GM12878 (cell line): ENCODE measurements at regions not wholly inside any gene's neighbourhood (a gene's known extent, or its start where the extent isn't known, plus 50 kb on each side); places are given as distances from the start of the nearest gene placed in this dataset.

Experiments
- ATAC-seq: fragments of 200-7000 bp; cut with Tn5 transposase; 3 replicates; pipeline ENCODE4 v1.9.1; 2020; ENCODE audit warnings: mild to moderate bottlenecking, moderate library complexity
- BruUV-seq: library from RNA; stranded (reverse); fragments of 400-500 nt; replicated peaks from 2 replicates; lab custom pipeline; 2021; lab: Mats Ljungman, UMichigan
- CTCF ChIA-PET: fragments of 300-600 bp; sonication (Branson Sonifier 250); formaldehyde crosslinking; extraction: SDS; loops from one replicate; lab custom pipeline; 2021; ENCODE audit warnings: inconsistent platforms; lab: Yijun Ruan, JAX
- POLR2A ChIA-PET: fragments of 350-600 bp; formaldehyde crosslinking; extraction: SDS; loops from one replicate; lab custom pipeline; 2021; ENCODE audit warnings: inconsistent platforms; lab: Charles Lee
- RAD21 ChIA-PET: fragments of 300-600 bp; sonication (Branson Sonifier 250); formaldehyde crosslinking; loops from one replicate; lab custom pipeline; 2023; ENCODE audit warnings: antibody characterized with exemption; ENCODE audit not compliant: unreplicated experiment; lab: Charles Lee
- SMC1A ChIA-PET: fragments of 300-600 bp; sonication (Branson Sonifier 250); formaldehyde crosslinking; loops from one replicate; lab custom pipeline; 2023; ENCODE audit not compliant: unreplicated experiment, uncharacterized antibody; lab: Charles Lee
- DNase-seq: peaks from one replicate; pipeline ENCODE4 v3.0.0-alpha.2; 2011; ENCODE audit warnings: low read depth, low spot score
- FAIRE-seq: peaks from 3 replicates; lab custom pipeline; 2011; peaks lifted over from hg19 to GRCh38; lab: Jason Lieb, UNC
- H2AFZ ChIP-seq: 2 replicates; pipeline ENCODE4 v1.6.0; 2011; ENCODE audit warnings: low read depth, low read length, control low read depth; ENCODE audit not compliant: control insufficient read depth
- H3K27ac ChIP-seq: 2 replicates; pipeline ENCODE4 v1.5.1; 2011; ENCODE audit warnings: control low read depth; ENCODE audit not compliant: control insufficient read depth, insufficient read depth
- H3K27me3 ChIP-seq, 2 experiments: replicated peaks in 1 of 2; 2 replicates each; pipeline versions ENCODE4 v1.6.0 to v1.6.1; 2011; ENCODE audit warnings: low read length in 1 of 2; ENCODE audit not compliant: control insufficient read depth in 2 of 2, insufficient read depth in 2 of 2
- H3K36me3 ChIP-seq, 2 experiments: 2 replicates each; pipeline ENCODE4 v1.5.1; 2011; ENCODE audit warnings: low read length in 1 of 2; ENCODE audit not compliant: control insufficient read depth in 2 of 2, insufficient read depth in 2 of 2
- H3K4me1 ChIP-seq: 2 replicates; pipeline ENCODE4 v1.6.1; 2011; ENCODE audit warnings: mild to moderate bottlenecking, low read length, moderate library complexity, mixed read lengths; ENCODE audit not compliant: control insufficient read depth, insufficient read depth
- H3K4me2 ChIP-seq: 2 replicates; pipeline ENCODE4 v1.6.0; 2011; ENCODE audit warnings: control low read depth; ENCODE audit not compliant: control insufficient read depth, insufficient read depth
- H3K4me3 ChIP-seq: fragments of 200-600 bp; sonication (generic); 2 replicates; pipeline ENCODE4 v1.5.1; 2016
- H3K79me2 ChIP-seq: 2 replicates; pipeline ENCODE4 v1.6.0; 2011; ENCODE audit warnings: low read length; ENCODE audit not compliant: control insufficient read depth, insufficient read depth
- H3K9ac ChIP-seq: 2 replicates; pipeline ENCODE4 v1.8.0; 2011; ENCODE audit warnings: low read length, control low read depth, mixed read lengths; ENCODE audit not compliant: control insufficient read depth, insufficient read depth
- H3K9me3 ChIP-seq: replicated peaks from 3 replicates; pipeline ENCODE4 v1.5.1; 2011; ENCODE audit warnings: mild to moderate bottlenecking, low read length; ENCODE audit not compliant: control insufficient read depth, insufficient read depth
- H4K20me1 ChIP-seq: 2 replicates; pipeline ENCODE4 v1.6.0; 2011; ENCODE audit not compliant: control insufficient read depth, insufficient read depth
- BCL11A ChIP-seq: IDR thresholded peaks from 2 replicates; pipeline ENCODE4 v1.6.1; 2011; ENCODE audit warnings: low read depth, low read length
- ESRRA ChIP-seq: IDR thresholded peaks from 2 replicates; pipeline ENCODE4 v1.6.1; 2012; ENCODE audit warnings: mild to moderate bottlenecking, low read length, improper control_type of control experiment
- FOXK2 ChIP-seq: fragments of 450-650 bp; IDR thresholded peaks from 2 replicates; pipeline ENCODE4 v1.6.1; 2017; ENCODE audit warnings: mild to moderate bottlenecking, moderate library complexity
- HDGF ChIP-seq: fragments of 450-650 bp; IDR thresholded peaks from 2 replicates; pipeline ENCODE4 v1.6.1; 2016; ENCODE audit warnings: antibody characterized with exemption
- KLF5 ChIP-seq: fragments of 450-650 bp; IDR thresholded peaks from 2 replicates; pipeline ENCODE4 v1.6.1; 2014; ENCODE audit warnings: mild to moderate bottlenecking; ENCODE audit not compliant: partially characterized antibody
- RUNX3 ChIP-seq: IDR thresholded peaks from 2 replicates; pipeline ENCODE4 v1.6.1; 2012; ENCODE audit warnings: low read length, inconsistent platforms
- SMC3 ChIP-seq: IDR thresholded peaks from 2 replicates; pipeline ENCODE4 v1.6.1; 2011; ENCODE audit warnings: low read length, improper control_type of control experiment, borderline replicate concordance
- ZNF217 ChIP-seq: fragments of 450-650 bp; IDR thresholded peaks from 2 replicates; pipeline ENCODE4 v1.6.1; 2017; ENCODE audit warnings: antibody characterized with exemption, mild to moderate bottlenecking
- WGBS: methylation state at CpG from one replicate; pipeline ENCODE4 v1.1.6; 2016; ENCODE audit warnings: low lambda C conversion rate; ENCODE audit not compliant: insufficient replicate concordance, insufficient coverage; ENCODE audit errors: missing lambda C conversion rate; 5-methylcytosine and 5-hydroxymethylcytosine counted together
- in situ Hi-C: fragments of 300-500 bp; cut with MboI; formaldehyde crosslinking; loops from 9 replicates; pipeline ENCODE4 v1.14.3; 2018; ENCODE audit warnings: mixed read lengths
- intact Hi-C: fragments of 100-400 bp; cut with micrococcal nuclease; formaldehyde crosslinking; loops from one replicate; pipeline ENCODE4 v1.14.2; 2022; ENCODE audit not compliant: unreplicated experiment
- TF ChIP-seq, protein P1 (sequence below): IDR thresholded peaks from 2 replicates; pipeline ENCODE4 v1.6.1; 2012; ENCODE audit warnings: mild to moderate bottlenecking, low read depth, low read length

- RAD21 ChIA-PET: no interaction called here
- FAIRE-seq: no peak
Observed at GRCh38 chr14:41343857-41344256, 262.8 kb upstream of the LRFN5 start.

More at GRCh38 chr14:41343857-41344256, 262.8 kb upstream of the LRFN5 start:
- Histone ChIP-seq H3K4me3 (no peak overlapping the region), H3K27ac (no peak overlapping the region), H3K27me3 (no peaks in the 10 kb centered on the region), H3K79me2 (no peaks in the 10 kb centered on the region), H3K9me3 (no peaks in the 10 kb centered on the region), H3K9ac (no peak overlapping the region), H2AFZ (no peak overlapping the region), H3K36me3 (no peaks in the 10 kb centered on the region), H3K4me1 (no peaks in the 10 kb centered on the region), H3K4me2 (no peak overlapping the region), H4K20me1 (no peaks in the 10 kb centered on the region)
- ChIA-PET POLR2A (no interaction called here), CTCF (no interaction called here), SMC1A (no interaction called here)
- no peak for TF ChIP-seq HDGF
- no peak for TF ChIP-seq KLF5
- no peak for TF ChIP-seq SMC3
- TF ChIP-seq BCL11A: no peak
- no peak for TF ChIP-seq FOXK2
- no peak for TF ChIP-seq ESRRA
- TF ChIP-seq, protein P1, sequence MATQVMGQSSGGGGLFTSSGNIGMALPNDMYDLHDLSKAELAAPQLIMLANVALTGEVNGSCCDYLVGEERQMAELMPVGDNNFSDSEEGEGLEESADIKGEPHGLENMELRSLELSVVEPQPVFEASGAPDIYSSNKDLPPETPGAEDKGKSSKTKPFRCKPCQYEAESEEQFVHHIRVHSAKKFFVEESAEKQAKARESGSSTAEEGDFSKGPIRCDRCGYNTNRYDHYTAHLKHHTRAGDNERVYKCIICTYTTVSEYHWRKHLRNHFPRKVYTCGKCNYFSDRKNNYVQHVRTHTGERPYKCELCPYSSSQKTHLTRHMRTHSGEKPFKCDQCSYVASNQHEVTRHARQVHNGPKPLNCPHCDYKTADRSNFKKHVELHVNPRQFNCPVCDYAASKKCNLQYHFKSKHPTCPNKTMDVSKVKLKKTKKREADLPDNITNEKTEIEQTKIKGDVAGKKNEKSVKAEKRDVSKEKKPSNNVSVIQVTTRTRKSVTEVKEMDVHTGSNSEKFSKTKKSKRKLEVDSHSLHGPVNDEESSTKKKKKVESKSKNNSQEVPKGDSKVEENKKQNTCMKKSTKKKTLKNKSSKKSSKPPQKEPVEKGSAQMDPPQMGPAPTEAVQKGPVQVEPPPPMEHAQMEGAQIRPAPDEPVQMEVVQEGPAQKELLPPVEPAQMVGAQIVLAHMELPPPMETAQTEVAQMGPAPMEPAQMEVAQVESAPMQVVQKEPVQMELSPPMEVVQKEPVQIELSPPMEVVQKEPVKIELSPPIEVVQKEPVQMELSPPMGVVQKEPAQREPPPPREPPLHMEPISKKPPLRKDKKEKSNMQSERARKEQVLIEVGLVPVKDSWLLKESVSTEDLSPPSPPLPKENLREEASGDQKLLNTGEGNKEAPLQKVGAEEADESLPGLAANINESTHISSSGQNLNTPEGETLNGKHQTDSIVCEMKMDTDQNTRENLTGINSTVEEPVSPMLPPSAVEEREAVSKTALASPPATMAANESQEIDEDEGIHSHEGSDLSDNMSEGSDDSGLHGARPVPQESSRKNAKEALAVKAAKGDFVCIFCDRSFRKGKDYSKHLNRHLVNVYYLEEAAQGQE: no peak
- no peak for TF ChIP-seq ZNF217
- TF ChIP-seq RUNX3: no peak
- BruUV-seq: no TSS peak
- ATAC-seq: no peak
- WGBS: 18% methylated on average over 4 of the region's 4 CpGs
- in situ Hi-C loops (no loop called here), intact Hi-C loops (no loop called here)
- DNase-seq: no peak
